HG03159 (cell line): ENCODE measurements at regions not wholly inside any gene's neighbourhood (a gene's known extent, or its start where the extent isn't known, plus 50 kb on each side); places are given as distances from the start of the nearest gene placed in this dataset.

ENCODE experiments used
- ATAC-seq: cut with Tn5 transposase; IDR thresholded peaks from one replicate; pipeline ENCODE4 v1.9.1; 2021; ENCODE audit warnings: mild to moderate bottlenecking, moderate library complexity; ENCODE audit not compliant: unreplicated experiment

DNA sequence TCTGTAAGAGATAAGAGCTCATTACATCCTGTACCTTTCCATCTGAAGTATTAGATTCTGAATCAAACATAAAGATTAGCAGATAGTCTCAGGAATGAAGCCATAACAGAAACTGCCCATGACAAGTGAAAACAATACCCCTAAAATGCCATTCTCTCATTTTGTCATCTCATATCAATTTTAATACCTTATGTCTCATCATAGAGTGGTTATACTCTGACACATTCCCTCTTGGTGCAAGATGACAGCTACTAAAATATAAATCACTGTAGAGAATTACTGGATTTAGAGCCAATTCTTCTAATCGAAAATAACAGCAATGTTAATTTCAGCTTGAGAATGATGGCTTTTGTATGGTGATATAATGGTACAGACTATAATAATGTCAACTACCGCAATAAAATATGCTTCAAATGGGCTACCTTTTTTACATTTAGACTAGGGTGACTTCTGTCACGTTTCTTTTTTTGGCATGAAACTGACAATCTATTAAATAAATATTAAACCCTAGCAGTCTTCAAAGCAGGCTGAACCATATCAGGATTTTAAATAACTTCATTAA is 125.1 kb upstream of the ITGA4 start:
- no peak for ATAC-seq

DNA sequence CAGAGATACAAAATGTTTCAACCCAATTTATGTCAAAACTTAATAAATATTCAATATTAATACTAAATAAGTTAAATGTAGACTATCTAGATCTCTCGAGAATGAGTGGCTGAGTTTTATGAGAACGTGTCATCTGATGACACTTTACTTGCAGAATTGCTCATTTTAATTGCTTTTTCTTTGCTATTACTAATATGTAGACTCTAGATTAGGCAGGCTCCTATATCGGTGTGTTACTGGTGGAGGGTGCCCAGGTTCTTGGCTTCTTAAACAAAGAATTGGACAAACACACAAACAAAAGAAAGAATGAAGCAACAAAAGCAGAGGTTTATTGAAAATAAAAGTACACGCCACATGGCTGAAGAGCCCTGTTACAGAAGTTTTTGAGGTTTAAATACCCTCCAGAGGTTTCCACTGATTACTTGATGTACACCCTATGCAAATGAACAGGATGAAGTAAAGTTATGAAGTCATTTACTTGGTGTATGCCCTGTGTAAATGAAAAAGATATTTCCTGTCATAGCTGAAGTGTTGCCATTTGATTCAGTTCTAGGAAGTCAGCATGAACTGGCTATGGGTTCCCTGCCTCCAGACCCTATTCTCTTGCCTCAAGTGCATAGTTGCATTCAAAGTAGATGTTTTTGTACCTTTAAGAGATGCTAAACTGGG is 122.9 kb upstream of the ITGA4 start:
- no peak for ATAC-seq

DNA sequence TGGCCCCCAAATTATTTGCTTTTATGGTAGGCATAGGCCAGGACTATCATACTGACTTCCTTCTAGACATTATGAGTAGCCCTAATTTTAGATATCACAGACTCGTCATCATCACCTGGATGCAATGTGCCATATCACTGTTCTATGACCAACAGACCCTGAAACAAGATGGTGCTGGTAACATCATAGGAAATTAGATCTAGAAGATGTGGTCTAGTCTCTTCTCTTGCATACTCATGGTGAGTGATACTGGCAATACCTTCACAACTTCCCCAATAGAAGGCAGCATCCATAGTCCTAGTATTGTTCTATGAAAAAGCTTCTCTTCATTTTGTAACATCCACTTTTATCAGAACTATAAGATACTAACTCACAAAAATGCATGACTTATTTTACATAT is 116.3 kb upstream of the ITGA4 start:
- no peak for ATAC-seq

GRCh38 chr2:181341855-181342600 is 115.2 kb upstream of the ITGA4 start:
- no peak for ATAC-seq

- peak; percentile 83 for ATAC-seq
These were observed 108.9 kb upstream of the ITGA4 start for GRCh38 chr2:181348107-181348837.

GRCh38 chr2:181352158-181352557 is 105.0 kb upstream of the ITGA4 start:
- ATAC-seq = no peak

DNA sequence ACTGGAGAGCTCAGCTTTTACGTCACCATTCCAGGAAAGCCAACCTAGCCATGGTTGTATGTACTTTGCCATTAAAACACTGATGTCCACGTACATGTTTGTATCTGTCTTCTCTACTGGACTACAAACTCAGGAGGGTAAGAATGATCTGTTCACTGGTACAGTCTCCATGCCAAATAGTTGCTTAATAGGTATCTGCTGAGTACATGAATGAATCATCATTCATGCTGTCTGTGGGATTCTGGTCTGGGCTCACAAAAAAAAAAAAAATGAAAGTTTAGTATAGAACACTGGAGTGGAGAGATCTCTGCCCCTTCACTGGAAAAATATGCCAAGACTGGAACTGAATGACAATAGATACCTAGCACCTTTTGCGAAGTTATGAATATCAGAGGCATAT is 102.6 kb upstream of the ITGA4 start:
- ATAC-seq = no peak

DNA sequence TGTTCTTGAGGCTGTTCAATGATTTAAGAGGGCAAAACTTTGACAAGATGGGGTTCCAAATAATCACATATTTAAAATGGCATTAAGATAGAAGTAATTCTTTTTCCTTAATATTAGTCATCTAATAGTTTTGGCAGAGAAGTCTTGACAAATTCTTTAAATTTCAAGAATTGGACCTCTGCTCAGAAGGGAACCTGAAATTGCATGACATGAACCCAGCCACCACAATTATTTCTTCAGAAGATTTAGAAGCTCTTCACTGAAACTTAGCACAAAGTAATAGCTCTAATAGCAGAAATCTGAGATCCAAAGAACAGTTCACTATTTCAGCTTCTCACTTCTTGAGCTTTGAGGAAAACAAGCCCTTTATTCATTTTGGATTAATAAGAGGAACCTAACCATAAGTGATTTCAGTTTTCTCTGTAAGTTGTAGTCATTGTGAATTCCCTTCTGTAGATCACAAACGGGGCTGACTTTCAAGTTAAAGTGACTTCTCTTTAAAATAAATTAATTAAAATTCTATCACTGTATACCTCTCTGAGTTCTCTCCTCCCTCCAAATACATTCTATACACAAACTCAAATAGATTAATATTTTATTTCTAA is 100.6 kb upstream of the ITGA4 start:
- no peak for ATAC-seq

GRCh38 chr2:181357979-181358378 is 99.2 kb upstream of the ITGA4 start:
- no peak for ATAC-seq

DNA sequence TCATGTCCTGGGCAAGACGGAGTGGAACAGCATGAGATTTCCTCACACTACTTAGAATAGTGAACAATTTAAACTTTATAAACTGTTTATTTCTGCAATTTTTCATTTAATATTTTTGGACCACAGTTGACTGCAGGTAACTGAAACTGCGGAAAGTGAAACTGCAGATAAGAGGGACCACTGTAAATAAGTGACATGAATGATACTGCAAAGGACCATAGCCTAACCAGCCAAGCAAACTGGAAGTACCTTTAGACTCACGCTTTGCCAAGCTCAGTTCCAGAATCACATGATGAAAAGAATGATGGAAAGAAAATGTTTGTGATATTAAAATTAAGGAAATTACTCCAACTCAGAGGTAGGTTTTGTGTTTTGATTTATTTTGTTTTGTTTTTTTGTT is 94.6 kb upstream of the ITGA4 start:
- no peak for ATAC-seq

DNA sequence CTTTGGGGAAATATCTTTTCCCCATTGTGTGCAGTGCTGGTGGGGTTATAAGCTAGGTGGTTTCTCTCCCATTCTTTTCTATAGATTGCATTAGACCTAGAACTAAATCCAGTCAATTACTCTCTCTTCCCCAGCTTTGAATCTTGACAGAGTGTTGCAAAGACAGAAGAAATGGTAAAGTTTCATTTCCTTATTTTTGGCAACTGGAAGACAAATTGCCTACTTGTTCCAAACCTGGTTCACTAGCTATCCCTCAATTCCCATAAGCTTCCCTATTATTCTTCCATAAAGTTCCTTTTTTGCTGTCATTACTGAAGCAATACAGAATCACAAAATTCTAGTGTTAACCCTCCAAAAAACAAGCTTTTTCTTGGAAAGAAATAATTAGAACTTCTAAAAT is 94.0 kb upstream of the ITGA4 start:
- no peak for ATAC-seq

DNA sequence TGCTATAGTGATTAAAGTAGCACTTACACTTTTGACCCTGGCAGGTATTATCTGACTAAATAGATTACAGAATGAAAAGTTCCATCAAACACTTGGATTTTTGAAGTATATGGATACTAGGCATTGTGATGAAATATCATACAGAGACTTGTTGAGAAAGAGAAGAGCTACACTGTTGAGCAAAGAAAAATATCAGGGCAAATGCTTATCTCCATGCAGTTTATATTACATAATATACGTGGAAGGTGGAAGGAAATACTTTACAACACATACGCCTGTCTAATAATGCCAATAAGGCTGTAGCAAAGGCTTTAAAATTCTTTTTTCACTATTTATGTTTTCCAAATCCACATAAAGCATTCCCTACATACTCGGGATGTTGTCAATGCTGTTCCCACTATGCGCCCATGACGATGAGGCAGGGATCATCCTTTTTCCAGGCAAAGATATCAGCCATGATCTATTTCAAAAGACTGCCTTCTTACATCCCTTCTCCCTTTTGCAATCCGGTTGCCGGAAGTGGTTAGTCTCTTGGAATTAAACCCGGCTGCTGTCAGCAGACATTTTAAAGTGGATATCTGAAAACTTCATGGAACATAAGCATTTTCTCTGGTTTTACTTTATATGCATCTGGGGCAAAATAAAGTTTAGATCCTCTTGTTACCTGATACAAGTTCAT is 92.6 kb upstream of the ITGA4 start:
- no peak for ATAC-seq

DNA sequence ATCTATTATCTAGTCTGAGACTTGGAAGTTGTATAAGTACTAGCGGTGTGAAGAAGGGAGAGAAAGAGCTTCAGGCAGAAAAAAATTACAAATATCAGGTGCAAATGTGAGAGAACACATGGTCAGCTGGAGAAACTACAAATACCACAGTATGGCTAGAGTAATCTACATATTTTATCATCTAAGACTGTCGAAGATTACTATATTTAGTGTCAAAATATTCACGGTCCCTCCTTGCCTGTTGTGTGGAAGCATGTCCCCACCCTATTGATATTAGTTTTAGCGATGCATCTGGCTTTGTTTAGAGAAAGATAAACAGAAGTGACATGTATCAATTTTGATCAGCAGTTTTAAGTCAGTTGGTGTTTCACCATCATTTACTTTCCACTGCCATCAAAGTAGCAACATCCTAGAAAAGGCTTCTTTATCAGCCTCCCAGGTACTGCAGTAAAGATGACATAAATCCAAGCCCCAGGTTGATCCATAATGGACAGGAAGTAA is 90.5 kb upstream of the ITGA4 start:
- no peak for ATAC-seq

- ATAC-seq = no peak
These were observed 89.8 kb upstream of the ITGA4 start for GRCh38 chr2:181367411-181367810.

- no peak for ATAC-seq
These were observed 89.2 kb upstream of the ITGA4 start for GRCh38 chr2:181367906-181368435.

DNA sequence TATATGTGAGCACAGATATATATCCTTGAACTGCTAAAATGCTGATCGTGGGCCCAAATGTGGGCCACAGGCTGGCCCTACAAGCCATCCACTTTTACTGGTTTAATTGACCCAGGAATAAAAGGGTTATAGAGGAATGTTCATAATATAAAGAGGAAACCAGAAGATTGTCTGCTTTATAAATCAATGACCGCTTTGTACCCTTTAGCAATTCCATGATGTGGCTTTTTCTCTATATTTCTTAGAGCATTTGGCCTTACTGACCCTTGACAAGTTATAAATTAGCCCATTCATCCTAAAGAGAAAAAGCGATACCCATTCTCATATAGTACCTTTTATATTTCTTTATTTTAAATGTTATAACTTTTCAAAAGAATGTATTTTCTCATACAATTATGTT is 87.1 kb upstream of the ITGA4 start:
- no peak for ATAC-seq

- no peak for ATAC-seq
These were observed 86.0 kb upstream of the ITGA4 start for GRCh38 chr2:181371195-181371594.

DNA sequence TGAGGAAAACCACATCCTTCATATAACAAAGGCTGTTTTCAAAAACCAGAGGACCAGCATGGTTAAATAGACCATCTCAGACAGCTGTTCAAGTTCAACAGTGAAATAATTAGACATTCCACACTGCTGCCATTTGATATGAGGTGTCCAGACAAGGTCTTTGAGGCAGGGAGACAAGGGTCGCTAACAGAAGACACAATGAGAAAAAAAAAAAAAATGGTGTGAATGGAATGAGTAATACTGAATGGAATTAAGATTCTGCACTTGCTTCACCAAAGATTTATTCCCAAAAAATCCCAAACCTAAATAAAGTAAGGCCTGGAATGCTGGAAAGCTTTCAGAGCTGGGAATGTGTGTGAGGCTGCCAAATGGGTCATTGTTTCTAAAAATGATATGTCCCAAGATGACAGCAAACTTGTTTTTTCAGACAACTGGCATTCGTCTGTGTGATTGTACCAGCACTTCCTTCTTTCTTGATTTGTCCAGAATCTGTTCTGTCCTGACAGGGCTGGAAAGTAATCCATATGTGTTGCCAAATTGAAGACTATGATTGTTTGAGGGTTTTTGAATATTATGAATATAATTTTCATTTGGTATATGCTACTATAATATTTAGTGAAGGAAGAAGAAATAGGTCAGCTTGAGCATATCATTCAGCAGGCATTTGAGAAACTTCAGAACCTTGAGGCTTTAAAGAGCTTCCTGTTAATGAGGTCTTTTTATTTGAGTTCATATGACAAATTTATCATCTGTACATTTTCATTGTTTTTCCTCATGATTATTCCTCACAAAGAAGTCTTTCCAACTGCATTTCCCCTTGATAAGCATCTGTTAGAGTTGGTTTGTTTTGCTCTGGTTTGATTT is 85.2 kb upstream of the ITGA4 start:
- no peak for ATAC-seq

DNA sequence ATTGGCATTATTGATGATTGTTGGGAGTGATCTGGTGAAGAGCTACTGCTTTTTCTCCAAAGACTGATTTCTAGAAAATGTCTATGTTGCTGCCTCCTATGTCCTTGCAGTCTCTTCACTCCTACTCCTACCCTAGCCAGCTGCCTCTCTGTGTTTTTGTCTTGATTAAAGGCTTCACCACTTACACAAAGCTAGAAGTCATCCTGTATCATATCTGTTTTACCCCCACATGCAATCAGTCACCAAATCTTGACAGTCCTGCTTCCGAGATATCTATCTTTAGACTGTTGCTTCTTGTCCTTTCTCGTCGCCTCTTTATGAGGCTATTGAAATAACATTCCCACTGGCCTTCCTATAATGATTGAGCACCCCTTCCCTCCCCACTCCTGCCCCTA is 84.5 kb upstream of the ITGA4 start:
- ATAC-seq = no peak
